ENCODE measurements at regions not wholly inside any gene's neighbourhood (a gene's known extent, or its start where the extent isn't known, plus 50 kb on each side); places are given as distances from the start of the nearest gene placed in this dataset.

GRCh38 chr1:244957122-244957521, 92.8 kb upstream of the HNRNPU start:
- TF ChIP-seq LARP7 (IDR thresholded peaks at IDR 0.05) (no peak), CTCF (IDR thresholded peaks at IDR 0.05 in 2 of 3, conservative IDR thresholded peaks at IDR 0.05 in 1 of 3; ENCODE audit: control insufficient read depth in 2 of 3, extremely low read depth in 1 of 3, insufficient read depth in 1 of 3, low read depth in 3 of 3, low read length in 3 of 3) (no peak), SMAD1 (IDR thresholded peaks at IDR 0.05; ENCODE audit: low read depth, partially characterized antibody) (no peak), CBX5 (IDR thresholded peaks at IDR 0.05; ENCODE audit: low read depth) (no peak), EP300 (IDR thresholded peaks at IDR 0.05; ENCODE audit: borderline replicate concordance in 1 of 2, control insufficient read depth in 1 of 2, low read depth in 2 of 2, low read length in 2 of 2) (no peak)
